Lower lobe of right lung (tissue), 2 donors: ENCODE measurements at regions not wholly inside any gene's neighbourhood (a gene's known extent, or its start where the extent isn't known, plus 50 kb on each side); places are given as distances from the start of the nearest gene placed in this dataset.

Experiments used
- ATAC-seq, 2 donors: fragments of 200-7000 bp; cut with Tn5 transposase; one replicate each; pipeline ENCODE4 v1.9.1; 2020 to 2022; ENCODE audit warnings: mild to moderate bottlenecking in 2 of 2, moderate library complexity in 2 of 2
- DNase-seq: peaks from one replicate; pipeline ENCODE4 v3.0.0-alpha.2; 2020
- H3K27ac ChIP-seq: fragments of 200-600 bp; one replicate; pipeline ENCODE4 v1.8.0; 2022
- H3K27me3 ChIP-seq: fragments of 200-600 bp; one replicate; pipeline ENCODE4 v1.8.0; 2022; ENCODE audit warnings: low read depth
- H3K36me3 ChIP-seq: fragments of 200-600 bp; one replicate; pipeline ENCODE4 v1.8.0; 2022; ENCODE audit warnings: mild to moderate bottlenecking
- H3K4me1 ChIP-seq: fragments of 200-600 bp; one replicate; pipeline ENCODE4 v1.8.0; 2022
- H3K4me3 ChIP-seq: fragments of 200-600 bp; one replicate; pipeline ENCODE4 v1.8.0; 2022; ENCODE audit warnings: mild to moderate bottlenecking
- H3K9me3 ChIP-seq: fragments of 200-600 bp; one replicate; pipeline ENCODE4 v1.8.0; 2022
- CTCF ChIP-seq: fragments of 200-600 bp; IDR thresholded peaks from one replicate; pipeline ENCODE4 v1.8.0; 2022; ENCODE audit warnings: antibody characterized with exemption, mild to moderate bottlenecking
- intact Hi-C: fragments of 100-400 bp; cut with DNase I; formaldehyde crosslinking; loops from one replicate; pipeline ENCODE4 v1.11.0; 2022
- donor health status: DM: no; HTN: yes; CAD: no; lungs with severe emphysema.

- intact Hi-C loops: no loop called here
- Histone ChIP-seq H3K27ac (peak overlapping the region; percentile 4), H3K27me3 (no peaks in the 10 kb centered on the region)
Observed at GRCh38 chr5:116382032-116382873, 192.4 kb downstream of the SEMA6A start.

GRCh38 chr5:116381201-116381600 is 193.4 kb downstream of the SEMA6A start:
- Histone ChIP-seq H3K36me3 (no peaks in the 10 kb centered on the region), H3K27ac (no peak overlapping the region), H3K9me3 (no peaks in the 10 kb centered on the region), H3K4me1 (no peaks in the 10 kb centered on the region), H3K27me3 (no peaks in the 10 kb centered on the region), H3K4me3 (no peak overlapping the region)
- intact Hi-C loops: no loop called here
- ATAC-seq (no peak), DNase-seq (no peak)
- no peak for TF ChIP-seq CTCF

More at GRCh38 chr5:116382032-116382873, 192.4 kb downstream of the SEMA6A start:
- no peaks in the 10 kb centered on the region for H3K36me3 ChIP-seq
- H3K9me3 ChIP-seq: no peaks in the 10 kb centered on the region
- no peak for ATAC-seq
- DNase-seq: no peak
- H3K4me1 ChIP-seq: no peaks in the 10 kb centered on the region
- no peak for TF ChIP-seq CTCF
- no peak overlapping the region for H3K4me3 ChIP-seq

- Histone ChIP-seq H3K36me3 (no peaks in the 10 kb centered on the region), H3K27me3 (no peaks in the 10 kb centered on the region), H3K4me3 (no peak overlapping the region), H3K4me1 (no peaks in the 10 kb centered on the region), H3K9me3 (no peaks in the 10 kb centered on the region), H3K27ac (no peak overlapping the region)
- no peak for TF ChIP-seq CTCF
- no peak for DNase-seq
- no peak for ATAC-seq
- intact Hi-C loops: no loop called here
Observed at GRCh38 chr5:116380621-116381020, 194.0 kb downstream of the SEMA6A start.

- no peak overlapping the region for H3K27ac ChIP-seq
- H3K9me3 ChIP-seq: no peaks in the 10 kb centered on the region
- DNase-seq: no peak
- ATAC-seq: no peak
- H3K4me3 ChIP-seq: no peak overlapping the region
- intact Hi-C loops: no loop called here
- H3K27me3 ChIP-seq: no peaks in the 10 kb centered on the region
- no peaks in the 10 kb centered on the region for H3K36me3 ChIP-seq
- no peaks in the 10 kb centered on the region for H3K4me1 ChIP-seq
- TF ChIP-seq CTCF: no peak
Observed at GRCh38 chr5:116379306-116379705, 195.3 kb downstream of the SEMA6A start.

- no peak for TF ChIP-seq CTCF
- no peaks in the 10 kb centered on the region for H3K4me1 ChIP-seq
- H3K9me3 ChIP-seq: no peaks in the 10 kb centered on the region
- no peak overlapping the region for H3K27ac ChIP-seq
- no peak overlapping the region for H3K4me3 ChIP-seq
- H3K27me3 ChIP-seq: no peaks in the 10 kb centered on the region
- DNase-seq (no peak), ATAC-seq (no peak)
- no peaks in the 10 kb centered on the region for H3K36me3 ChIP-seq
- intact Hi-C loops: no loop called here
Observed at GRCh38 chr5:116378777-116379121, 195.9 kb downstream of the SEMA6A start.
